ENCODE measurements at regions not wholly inside any gene's neighbourhood (a gene's known extent, or its start where the extent isn't known, plus 50 kb on each side); places are given as distances from the start of the nearest gene placed in this dataset.

GRCh38 chrX:109934434-109934833 is 68.5 kb upstream of the TMEM164 start:
- no peak for TF ChIP-seq EP300 (IDR thresholded peaks at IDR 0.05)
- TF ChIP-seq RARB (CRISPR knock-in tag; IDR thresholded peaks at IDR 0.05), result no peak
- no peak for TF ChIP-seq FOXS1 (CRISPR knock-in tag; IDR thresholded peaks at IDR 0.05)
- no peak for TF ChIP-seq HOXA7 (CRISPR knock-in tag; IDR thresholded peaks at IDR 0.05)
- ChIA-PET CTCF (interaction anchor here (1.2 kb wide), 1 partner anchor 15 kb away, joined by 5 read pairs; no protein-coding TSS in a partner anchor), POLR2A (no interaction called here)
- Histone ChIP-seq H3K4me3 (no peak overlapping the region), H3K4me2 (no peak overlapping the region), H3K9me3 (no peaks in the 10 kb centered on the region), H3K27ac (no peak overlapping the region), H3K4me1 (no peaks in the 10 kb centered on the region)
- DNase-seq (ENCODE audit: low read depth in 1 of 2, low spot score in 1 of 2) (no peak), FAIRE-seq (no peak), ATAC-seq (no peak)
- WGBS (ENCODE audit: missing lambda C conversion rate), result 67% methylated on average over 1 of the region's 1 CpG

GRCh38 chrX:109934935-109935334 is 68.0 kb upstream of the TMEM164 start:
- WGBS (ENCODE audit: missing lambda C conversion rate), result 29% methylated on average over 5 of the region's 5 CpGs
- DNase-seq (ENCODE audit: low read depth in 1 of 2, low spot score in 1 of 2) (no peak), FAIRE-seq (no peak), ATAC-seq (no peak)
- no peaks in the 10 kb centered on the region for H3K4me1 ChIP-seq
- TF ChIP-seq EP300 (IDR thresholded peaks at IDR 0.05) (no peak), POLR2A (IDR thresholded peaks at IDR 0.05; ENCODE audit: low read length) (no peak), PHF8 (IDR thresholded peaks at IDR 0.05; ENCODE audit: borderline replicate concordance, low read depth) (no peak), CBX8 (IDR thresholded peaks at IDR 0.05) (no peak), TP53 (CRISPR knock-in tag; IDR thresholded peaks at IDR 0.05) (no peak), HES2 (IDR thresholded peaks at IDR 0.05) (no peak), TFCP2L1 (CRISPR knock-in tag; IDR thresholded peaks at IDR 0.05) (no peak), E2F6 (IDR thresholded peaks at IDR 0.05; ENCODE audit: borderline replicate concordance, low read depth) (no peak), NFE2L2 (conservative IDR thresholded peaks at IDR 0.05; ENCODE audit: low read length) (no peak), ATOH8 (CRISPR knock-in tag; IDR thresholded peaks at IDR 0.05; ENCODE audit: low read depth) (no peak), NPAS2 (CRISPR knock-in tag; IDR thresholded peaks at IDR 0.05; ENCODE audit: borderline replicate concordance) (no peak), HMGXB4 (CRISPR knock-in tag; IDR thresholded peaks at IDR 0.05; ENCODE audit: borderline replicate concordance) (no peak), MAX (IDR thresholded peaks at IDR 0.05) (no peak), USF2 (IDR thresholded peaks at IDR 0.05) (no peak), HOXB13 (CRISPR knock-in tag; IDR thresholded peaks at IDR 0.05; ENCODE audit: low read depth) (no peak), CBX2 (IDR thresholded peaks at IDR 0.05; ENCODE audit: borderline replicate concordance, low read depth) (no peak), HOXA7 (CRISPR knock-in tag; IDR thresholded peaks at IDR 0.05) (no peak)
- CTCF ChIA-PET, result interaction anchor here (1.2 to 2.2 kb wide), 3 partner anchors 15 to 211 kb away, joined by 5 read pairs; no protein-coding TSS in a partner anchor
- no peak overlapping the region for H3K27ac ChIP-seq
- H3K4me2 ChIP-seq, result no peak overlapping the region
- H3K4me3 ChIP-seq, result no peak overlapping the region
- H3K9me3 ChIP-seq, result no peaks in the 10 kb centered on the region
- POLR2A ChIA-PET, result no interaction called here

GRCh38 chrX:109936114-109936513 is 66.8 kb upstream of the TMEM164 start:
- WGBS (ENCODE audit: missing lambda C conversion rate), result 60% methylated on average over 3 of the region's 3 CpGs
- ChIA-PET CTCF (interaction anchor here (0.6 to 2.2 kb wide), 4 partner anchors 21 to 210 kb away, joined by 3 to 5 read pairs (median 4); no protein-coding TSS in a partner anchor), POLR2A (no interaction called here)
- DNase-seq (ENCODE audit: low read depth in 1 of 2, low spot score in 1 of 2), result no peak
- Histone ChIP-seq H3K9me3 (no peaks in the 10 kb centered on the region), H3K4me3 (no peak overlapping the region), H3K27ac (no peak overlapping the region), H3K4me1 (no peaks in the 10 kb centered on the region), H3K4me2 (no peak overlapping the region)
- no peak for TF ChIP-seq TFCP2L1 (CRISPR knock-in tag; IDR thresholded peaks at IDR 0.05)
- TF ChIP-seq EP300 (IDR thresholded peaks at IDR 0.05), result no peak
- TF ChIP-seq RARB (CRISPR knock-in tag; IDR thresholded peaks at IDR 0.05), result no peak
- TF ChIP-seq HOXB5 (CRISPR knock-in tag; IDR thresholded peaks at IDR 0.05), result no peak
- ATAC-seq, result no peak
- no peak for FAIRE-seq
